ENCODE measurements at regions not wholly inside any gene's neighbourhood (a gene's known extent, or its start where the extent isn't known, plus 50 kb on each side); places are given as distances from the start of the nearest gene placed in this dataset.

DNA sequence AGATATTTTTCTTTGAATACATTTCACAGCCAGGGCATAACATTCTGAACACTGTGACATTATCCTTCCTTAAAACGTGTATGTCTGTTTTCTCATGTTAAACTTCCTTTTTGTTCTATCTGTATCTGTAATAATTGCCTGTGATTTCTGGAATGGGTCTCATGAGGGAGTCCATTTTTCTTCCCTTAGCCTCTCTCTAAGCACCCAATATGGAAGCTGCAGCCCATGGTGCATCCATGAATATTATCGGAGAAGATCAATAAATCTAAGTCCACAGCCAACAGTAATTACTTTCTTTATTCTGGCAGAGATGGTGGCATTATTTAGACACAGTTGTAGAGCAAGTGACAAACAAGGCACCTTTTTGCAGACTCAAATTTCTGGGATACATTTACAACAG is 671.1 kb downstream of the TUSC7 start:
- H4K20me1 ChIP-seq (ENCODE audit: insufficient read depth): no peaks in the 10 kb centered on the region
- TF ChIP-seq, protein P1, sequence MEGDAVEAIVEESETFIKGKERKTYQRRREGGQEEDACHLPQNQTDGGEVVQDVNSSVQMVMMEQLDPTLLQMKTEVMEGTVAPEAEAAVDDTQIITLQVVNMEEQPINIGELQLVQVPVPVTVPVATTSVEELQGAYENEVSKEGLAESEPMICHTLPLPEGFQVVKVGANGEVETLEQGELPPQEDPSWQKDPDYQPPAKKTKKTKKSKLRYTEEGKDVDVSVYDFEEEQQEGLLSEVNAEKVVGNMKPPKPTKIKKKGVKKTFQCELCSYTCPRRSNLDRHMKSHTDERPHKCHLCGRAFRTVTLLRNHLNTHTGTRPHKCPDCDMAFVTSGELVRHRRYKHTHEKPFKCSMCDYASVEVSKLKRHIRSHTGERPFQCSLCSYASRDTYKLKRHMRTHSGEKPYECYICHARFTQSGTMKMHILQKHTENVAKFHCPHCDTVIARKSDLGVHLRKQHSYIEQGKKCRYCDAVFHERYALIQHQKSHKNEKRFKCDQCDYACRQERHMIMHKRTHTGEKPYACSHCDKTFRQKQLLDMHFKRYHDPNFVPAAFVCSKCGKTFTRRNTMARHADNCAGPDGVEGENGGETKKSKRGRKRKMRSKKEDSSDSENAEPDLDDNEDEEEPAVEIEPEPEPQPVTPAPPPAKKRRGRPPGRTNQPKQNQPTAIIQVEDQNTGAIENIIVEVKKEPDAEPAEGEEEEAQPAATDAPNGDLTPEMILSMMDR (conservative IDR thresholded peaks at IDR 0.05; ENCODE audit: low read depth, low read length): no peak
- H3K79me2 ChIP-seq (ENCODE audit: insufficient read depth, low read depth): no peaks in the 10 kb centered on the region

DNA sequence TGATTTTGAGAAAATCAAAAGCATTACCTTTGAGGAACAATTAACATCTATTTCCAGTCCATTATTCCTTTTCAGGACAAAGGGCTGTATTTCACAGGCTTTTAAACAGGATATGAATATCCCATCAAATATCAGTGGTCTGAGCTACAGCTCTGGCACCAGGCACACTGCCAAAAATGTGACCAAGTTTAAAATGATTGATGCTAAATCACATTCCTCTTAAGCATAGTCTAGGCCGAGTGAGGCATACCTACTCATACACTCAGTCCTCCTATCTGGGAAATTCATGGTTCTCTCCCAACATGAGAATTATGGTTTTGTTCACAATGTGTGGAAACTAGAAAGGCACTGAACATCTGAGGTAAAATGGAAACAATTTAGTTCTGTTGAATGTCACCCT is 683.5 kb downstream of the TUSC7 start:
- H3K4me1 ChIP-seq (ENCODE audit: low read depth, poor library complexity, severe bottlenecking): no peaks in the 10 kb centered on the region

More for the DNA sequence above, 671.1 kb downstream of the TUSC7 start:
- H3K4me1 ChIP-seq (ENCODE audit: low read depth, poor library complexity, severe bottlenecking): no peaks in the 10 kb centered on the region
- no peak overlapping the region for H3K9ac ChIP-seq
- no peaks in the 10 kb centered on the region for H3K27me3 ChIP-seq (ENCODE audit: insufficient read depth, low read depth)
- no peak overlapping the region for H3K4me3 ChIP-seq (IDR thresholded peaks at IDR 0.05; ENCODE audit: insufficient read depth, low read depth, low read length)
- H3K4me2 ChIP-seq: no peak overlapping the region
- H3K27ac ChIP-seq: no peak overlapping the region
- no peaks in the 10 kb centered on the region for H3K36me3 ChIP-seq (ENCODE audit: insufficient read depth)
- no peak overlapping the region for H2AFZ ChIP-seq (ENCODE audit: low read depth)

DNA sequence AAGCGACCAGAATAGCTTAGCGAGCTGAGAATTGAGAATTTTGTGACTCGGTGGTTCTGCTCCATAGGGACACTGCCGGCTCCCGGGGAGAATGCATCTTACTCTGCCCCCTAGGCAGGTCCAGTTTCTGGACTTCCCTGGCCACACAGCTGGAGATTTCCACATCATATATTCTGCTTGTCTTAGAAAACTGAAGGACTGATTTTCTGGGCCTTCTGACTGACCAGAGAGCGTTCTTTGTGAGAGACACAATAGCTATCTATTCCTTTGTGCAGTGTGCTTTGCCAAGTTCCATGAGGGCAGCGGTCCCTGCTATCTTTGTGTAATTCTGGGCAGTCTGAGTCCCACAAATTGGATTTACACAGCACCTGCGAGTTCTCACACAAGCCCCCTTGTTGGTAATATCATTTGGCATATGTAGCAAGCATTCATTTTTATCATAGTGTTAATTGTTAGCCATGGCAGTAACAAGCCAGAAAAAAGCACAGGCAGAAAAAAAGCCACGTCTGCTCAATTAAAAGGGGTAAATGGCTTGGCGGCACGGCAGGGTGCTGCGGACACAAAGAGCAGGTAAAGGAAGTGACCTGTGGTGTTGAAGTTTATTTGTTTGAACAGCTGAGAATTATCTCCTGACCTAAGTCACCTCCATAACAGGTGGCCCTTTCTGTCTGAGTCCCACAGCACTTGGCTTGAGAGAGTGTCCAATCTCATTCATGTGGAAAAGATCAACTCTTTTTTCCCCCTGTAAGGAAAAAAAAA is 688.7 kb downstream of the TUSC7 start:
- Histone ChIP-seq H3K4me2 (no peak overlapping the region), H3K27me3 (ENCODE audit: insufficient read depth, low read depth) (no peaks in the 10 kb centered on the region), H3K79me2 (ENCODE audit: insufficient read depth, low read depth) (no peaks in the 10 kb centered on the region), H3K4me1 (ENCODE audit: low read depth, poor library complexity, severe bottlenecking) (no peaks in the 10 kb centered on the region), H3K27ac (no peak overlapping the region), H3K4me3 (IDR thresholded peaks at IDR 0.05; ENCODE audit: insufficient read depth, low read depth, low read length) (no peak overlapping the region), H3K36me3 (ENCODE audit: insufficient read depth) (no peaks in the 10 kb centered on the region), H4K20me1 (ENCODE audit: insufficient read depth) (no peaks in the 10 kb centered on the region), H2AFZ (ENCODE audit: low read depth) (no peak overlapping the region), H3K9ac (no peak overlapping the region)
- TF ChIP-seq, protein P1 (conservative IDR thresholded peaks at IDR 0.05; ENCODE audit: low read depth, low read length): no peak

More for the DNA sequence above, 683.5 kb downstream of the TUSC7 start:
- H3K9ac ChIP-seq: no peak overlapping the region
- TF ChIP-seq, protein P1 (conservative IDR thresholded peaks at IDR 0.05; ENCODE audit: low read depth, low read length): no peak
- no peak overlapping the region for H3K4me3 ChIP-seq (IDR thresholded peaks at IDR 0.05; ENCODE audit: insufficient read depth, low read depth, low read length)
- no peaks in the 10 kb centered on the region for H3K36me3 ChIP-seq (ENCODE audit: insufficient read depth)
- no peak overlapping the region for H2AFZ ChIP-seq (ENCODE audit: low read depth)
- no peak overlapping the region for H3K4me2 ChIP-seq
- no peak overlapping the region for H3K27ac ChIP-seq
- no peaks in the 10 kb centered on the region for H3K27me3 ChIP-seq (ENCODE audit: insufficient read depth, low read depth)
- no peaks in the 10 kb centered on the region for H4K20me1 ChIP-seq (ENCODE audit: insufficient read depth)
- no peaks in the 10 kb centered on the region for H3K79me2 ChIP-seq (ENCODE audit: insufficient read depth, low read depth)

DNA sequence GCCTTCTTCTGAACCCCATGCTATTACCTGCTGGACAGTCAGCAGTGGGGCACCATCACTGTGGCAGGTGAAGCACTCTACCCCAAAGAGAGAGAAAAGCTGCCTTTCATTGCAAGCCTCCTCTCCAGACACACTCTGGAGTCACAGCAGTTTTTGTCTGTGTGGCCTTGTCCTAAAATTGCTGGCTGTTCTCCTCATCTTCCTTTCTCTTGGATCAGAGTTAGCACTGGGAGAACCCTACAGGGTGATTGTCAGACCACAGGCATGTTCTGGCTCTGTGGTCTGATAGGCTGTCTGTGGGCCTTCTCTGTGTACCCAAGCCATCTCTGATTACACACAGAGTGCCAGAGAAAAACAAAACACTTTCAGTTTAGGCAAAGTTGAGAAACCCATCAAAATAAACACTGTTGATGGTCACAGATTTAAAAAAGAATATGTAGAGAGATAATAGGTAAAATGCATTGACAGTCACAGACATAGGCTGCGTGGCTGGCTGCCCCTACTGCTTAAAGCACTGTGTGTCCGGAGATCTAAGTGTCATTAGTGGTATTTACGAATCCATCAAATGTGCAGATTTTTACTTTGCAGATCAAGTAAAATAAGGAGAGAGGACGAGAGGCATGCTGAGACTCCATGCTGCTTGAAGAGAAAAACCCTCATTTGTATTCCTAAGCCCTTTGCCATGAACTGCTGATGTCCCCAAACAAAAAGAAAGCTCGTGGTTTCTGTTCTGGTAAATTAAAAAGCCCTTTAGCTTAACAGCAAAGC is 689.9 kb downstream of the TUSC7 start:
- Histone ChIP-seq H3K4me1 (ENCODE audit: low read depth, poor library complexity, severe bottlenecking) (no peaks in the 10 kb centered on the region), H3K4me2 (no peak overlapping the region), H3K27me3 (ENCODE audit: insufficient read depth, low read depth) (no peaks in the 10 kb centered on the region), H3K79me2 (ENCODE audit: insufficient read depth, low read depth) (no peaks in the 10 kb centered on the region), H3K9ac (no peak overlapping the region), H3K4me3 (IDR thresholded peaks at IDR 0.05; ENCODE audit: insufficient read depth, low read depth, low read length) (no peak overlapping the region), H3K27ac (no peak overlapping the region), H3K36me3 (ENCODE audit: insufficient read depth) (no peaks in the 10 kb centered on the region), H4K20me1 (ENCODE audit: insufficient read depth) (no peaks in the 10 kb centered on the region), H2AFZ (ENCODE audit: low read depth) (no peak overlapping the region)
- TF ChIP-seq, protein P1 (conservative IDR thresholded peaks at IDR 0.05; ENCODE audit: low read depth, low read length): no peak

Data from KMS-11 (cell line).